ENCODE measurements at regions not wholly inside any gene's neighbourhood (a gene's known extent, or its start where the extent isn't known, plus 50 kb on each side); places are given as distances from the start of the nearest gene placed in this dataset.

- TF ChIP-seq EZH2 (IDR thresholded peaks at IDR 0.05; ENCODE audit: borderline replicate concordance, low read length), result no peak
- no peak for TF ChIP-seq CTCF (conservative IDR thresholded peaks at IDR 0.05 in 1 of 2, IDR thresholded peaks at IDR 0.05 in 1 of 2; ENCODE audit: extremely low read depth in 1 of 2, insufficient read depth in 1 of 2, low read depth in 1 of 2, low read length in 2 of 2)
Observed at GRCh38 chr5:96067251-96067650, 105.6 kb upstream of the ELL2 start.

Measured in mammary epithelial cell (primary cell).